HG03196 (cell line): ENCODE measurements at regions not wholly inside any gene's neighbourhood (a gene's known extent, or its start where the extent isn't known, plus 50 kb on each side); places are given as distances from the start of the nearest gene placed in this dataset.
"Not testable (repeated sequence)": the region's sequence is repeated elsewhere in the genome, so short reads cannot be mapped to it uniquely, and the experiment has no call there.

ENCODE experiments used
- ATAC-seq: cut with Tn5 transposase; IDR thresholded peaks from one replicate; pipeline ENCODE4 v1.9.1; 2021; ENCODE audit not compliant: unreplicated experiment

DNA sequence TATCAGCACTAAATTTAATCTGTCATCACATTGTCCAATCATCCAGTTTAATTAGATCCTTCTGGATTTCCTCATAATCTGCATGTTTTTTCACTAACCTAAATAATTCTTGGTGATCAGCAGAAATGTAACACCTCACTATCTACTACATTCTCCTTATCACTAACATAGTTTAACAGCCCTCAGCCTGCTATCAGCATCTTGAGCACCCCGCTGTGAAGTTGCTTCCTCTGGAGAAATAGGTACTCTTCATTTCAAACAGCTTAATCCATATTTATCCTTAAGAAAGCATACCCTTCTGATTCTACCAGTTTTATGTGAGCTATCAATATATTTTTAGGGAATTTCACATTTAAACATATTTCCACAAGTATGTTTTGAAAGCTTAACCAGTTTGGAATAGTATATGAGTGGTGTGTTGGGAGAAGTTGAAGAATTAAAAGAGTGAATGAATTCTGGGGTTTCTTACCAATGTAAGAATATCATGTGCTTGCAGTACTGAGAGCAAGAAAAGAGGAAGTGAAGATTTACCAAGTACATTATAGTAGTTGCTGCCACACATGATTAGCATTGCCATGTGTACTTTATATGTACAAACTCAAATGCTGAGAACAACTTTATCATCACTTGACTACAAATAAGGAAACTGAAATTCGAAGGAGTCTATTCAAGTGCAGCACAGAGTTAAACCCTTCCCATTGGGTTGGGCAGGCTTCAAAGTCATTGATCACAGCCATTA lies 771.1 kb upstream of the ADGRL4 start:
- peak; percentile 99 for ATAC-seq

DNA sequence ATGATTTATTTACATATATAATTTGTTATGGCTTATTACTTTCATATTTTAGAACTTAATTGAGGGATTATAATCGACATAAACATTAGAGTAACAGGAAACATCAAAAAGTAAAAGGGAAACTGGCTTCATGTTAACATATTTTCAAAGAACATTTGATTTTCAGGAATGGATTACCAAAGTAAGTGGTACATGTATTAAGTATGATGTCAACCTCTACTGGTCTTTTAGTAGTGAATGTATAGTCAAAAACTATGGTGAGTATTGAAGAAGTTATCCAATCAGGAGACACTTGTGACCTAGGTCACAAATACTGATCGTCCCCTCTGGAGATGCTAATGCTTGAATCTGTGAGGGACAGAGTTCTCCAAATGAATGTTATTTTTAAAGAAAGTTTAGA lies 768.9 kb upstream of the ADGRL4 start:
- no peak for ATAC-seq

DNA sequence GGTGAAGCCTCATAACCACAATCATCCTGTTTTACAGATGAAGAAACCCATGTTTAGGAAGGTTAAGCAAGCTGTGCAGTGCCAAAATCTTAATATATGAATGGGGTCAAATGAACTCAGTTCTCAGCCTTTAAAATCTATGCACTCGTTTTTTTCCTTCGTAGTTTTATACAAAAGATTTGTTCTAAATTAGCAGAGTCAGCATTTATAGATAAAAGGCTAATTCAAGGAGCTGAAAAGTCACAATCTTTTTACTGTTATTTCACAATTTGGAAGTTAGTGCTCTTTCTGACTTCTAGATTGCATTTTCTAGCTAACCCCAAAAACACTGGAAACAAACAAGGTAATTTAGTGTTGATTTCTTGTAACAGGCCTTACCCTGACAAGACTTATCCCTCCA lies 766.9 kb upstream of the ADGRL4 start:
- no peak for ATAC-seq

DNA sequence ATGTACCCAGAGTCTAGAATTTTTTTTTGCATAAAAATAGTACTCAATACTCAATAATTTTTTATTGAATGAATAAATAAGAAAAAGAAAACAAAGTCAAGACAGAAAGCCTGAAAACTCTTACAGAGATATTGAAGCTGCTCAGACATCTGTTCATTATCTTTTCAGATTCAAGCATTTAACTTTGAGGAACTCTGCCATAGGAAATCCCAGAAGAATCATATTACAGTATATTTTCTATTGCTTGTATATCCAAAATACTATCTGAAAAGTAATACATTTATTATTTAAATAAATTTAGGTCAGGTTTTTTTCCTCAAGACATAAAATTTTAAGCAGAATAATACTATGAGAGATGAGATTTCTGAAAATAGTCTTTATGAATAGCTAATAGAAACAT lies 755.9 kb upstream of the ADGRL4 start:
- no peak for ATAC-seq

DNA sequence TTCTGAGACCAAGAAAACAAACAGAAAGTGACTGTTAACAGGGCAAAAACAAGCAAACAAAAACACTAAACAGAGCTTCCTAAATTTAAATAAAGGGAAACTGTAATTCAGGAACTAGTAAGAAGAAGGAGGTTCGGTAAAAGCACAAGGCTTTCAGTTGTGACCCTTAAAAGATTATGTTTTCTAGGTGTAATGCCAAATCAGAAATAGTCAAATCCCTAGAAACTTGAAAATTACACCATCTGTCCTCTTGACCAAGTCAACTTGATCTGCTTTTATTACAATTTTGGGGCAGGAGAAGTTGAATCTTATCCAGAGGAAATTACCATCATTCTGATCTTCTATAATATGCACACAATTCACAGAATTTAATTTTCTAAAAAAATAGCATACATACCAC lies 754.0 kb upstream of the ADGRL4 start:
- ATAC-seq = no peak

DNA sequence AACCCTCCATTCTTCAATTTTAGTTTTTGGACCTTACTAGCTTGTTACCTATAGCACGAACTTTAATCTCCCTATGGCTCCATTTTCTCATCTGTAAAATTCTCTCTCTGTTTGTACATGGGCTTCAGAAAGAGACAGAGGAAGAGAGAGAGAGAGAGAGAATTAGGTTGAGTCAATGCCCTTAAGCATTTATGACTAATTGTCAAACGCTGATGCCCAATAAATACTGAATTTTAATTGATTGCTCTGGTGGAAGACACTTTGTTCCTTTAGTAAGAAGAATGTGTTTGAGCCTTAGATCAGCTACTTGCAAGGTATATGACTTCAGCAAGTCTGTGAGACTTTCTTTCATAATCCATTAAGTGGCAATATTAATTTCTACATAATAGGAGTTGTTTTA lies 743.1 kb upstream of the ADGRL4 start:
- ATAC-seq = no peak

DNA sequence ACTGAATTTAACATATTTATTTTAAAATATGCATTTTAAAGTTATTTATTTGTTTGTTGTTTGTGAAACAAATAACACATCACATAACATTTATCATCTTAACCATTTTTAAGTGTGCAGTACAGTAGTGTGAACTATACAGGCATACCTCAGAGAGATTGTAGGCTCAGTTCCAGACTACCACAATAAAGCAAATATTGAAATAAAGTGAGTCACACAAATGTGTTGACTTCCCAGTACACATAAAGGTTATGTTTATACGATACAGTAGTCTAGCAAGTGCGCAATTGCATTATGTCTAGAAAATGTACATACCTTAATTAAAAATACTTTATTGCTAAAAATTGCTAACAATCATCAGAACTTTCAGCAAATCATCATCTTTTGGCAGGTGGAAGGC lies 739.4 kb upstream of the ADGRL4 start:
- ATAC-seq = no peak

DNA sequence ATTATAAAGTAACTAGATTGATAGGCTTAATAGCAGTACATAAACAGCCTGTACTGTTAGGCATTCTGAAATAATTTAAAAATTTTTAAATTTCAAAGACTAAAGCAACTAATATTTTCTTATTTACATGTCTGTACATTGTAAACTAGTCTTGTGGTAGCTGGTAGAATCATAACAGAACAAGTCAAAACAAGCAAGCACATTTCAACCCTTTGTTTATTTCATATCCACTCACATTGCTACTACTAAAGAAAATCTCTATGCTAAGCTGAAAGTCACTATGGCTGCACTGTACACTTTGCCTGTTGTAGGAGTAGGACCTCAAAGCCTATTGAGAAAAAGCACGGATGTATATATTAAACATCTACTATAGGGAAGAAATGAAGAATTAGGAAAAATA lies 738.2 kb upstream of the ADGRL4 start:
- no peak for ATAC-seq

DNA sequence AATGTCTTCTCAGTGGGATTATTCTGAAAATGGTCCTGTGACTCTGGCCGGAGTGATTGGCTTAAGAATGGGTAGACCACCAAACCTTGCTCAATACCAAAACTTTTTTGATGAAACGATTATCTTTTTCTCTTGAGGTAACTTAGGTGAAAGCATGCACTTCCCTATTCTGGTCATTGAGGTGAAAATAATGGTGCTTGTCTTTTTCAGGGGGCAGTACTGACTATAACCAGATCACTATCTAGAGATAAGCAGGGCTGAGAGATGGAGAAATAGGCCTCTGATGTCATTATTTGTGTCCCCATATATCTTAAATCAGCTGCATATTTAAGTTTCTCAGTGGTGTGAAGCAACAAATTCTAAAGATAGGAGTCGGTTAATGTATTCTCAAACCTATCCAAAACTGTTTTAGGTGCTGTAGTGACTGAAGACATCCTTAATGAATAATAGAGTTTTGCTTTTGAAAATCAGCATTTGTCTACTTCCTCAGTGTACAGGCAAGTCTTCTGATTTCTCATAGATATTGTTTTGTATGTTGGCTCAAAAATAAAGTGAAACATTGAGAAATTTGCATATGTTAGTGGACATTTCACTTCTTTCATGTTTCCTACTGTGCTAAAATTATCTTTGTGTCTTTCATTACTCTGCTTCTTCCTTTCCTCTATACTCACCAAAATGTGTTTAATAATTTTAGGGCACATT lies 735.3 kb upstream of the ADGRL4 start:
- peak; percentile 96 for ATAC-seq

DNA sequence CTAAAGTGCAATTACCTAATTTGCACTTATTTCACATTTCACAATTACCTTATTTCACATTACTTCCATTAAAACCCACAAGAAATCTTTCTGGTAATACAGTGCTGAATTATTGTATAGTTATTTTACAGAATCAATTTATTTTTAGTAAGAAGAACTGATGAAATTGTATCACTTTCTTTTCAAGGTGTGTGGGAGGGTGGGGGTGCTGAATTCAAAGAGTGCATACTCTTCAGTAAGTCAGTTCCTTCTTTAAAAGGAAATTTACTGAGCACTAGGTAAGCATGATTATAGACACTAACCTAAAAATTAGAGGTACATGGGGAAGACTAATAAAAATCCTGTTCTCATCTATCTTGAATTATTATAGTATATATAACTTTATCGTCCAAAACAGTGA lies 731.6 kb upstream of the ADGRL4 start:
- no peak for ATAC-seq

DNA sequence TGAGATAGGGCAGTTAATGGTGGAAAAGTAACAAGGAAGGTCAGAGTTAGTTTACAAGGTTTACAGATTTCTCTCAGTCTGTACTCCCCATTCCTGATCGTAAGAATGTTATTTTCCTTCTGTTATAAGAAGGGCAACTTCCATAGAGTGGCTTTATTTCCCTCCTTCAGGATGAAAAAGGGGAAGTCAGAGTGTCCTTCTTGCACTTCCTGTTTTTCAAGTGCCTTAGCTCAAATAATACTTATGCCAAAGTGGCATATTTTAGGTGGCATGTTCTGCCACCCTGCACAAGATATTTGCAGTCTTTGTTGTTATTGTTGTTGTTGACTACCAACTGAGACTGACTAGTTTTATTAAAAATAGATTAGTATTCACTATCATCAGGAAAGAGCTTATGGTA lies 730.7 kb upstream of the ADGRL4 start:
- no peak for ATAC-seq

DNA sequence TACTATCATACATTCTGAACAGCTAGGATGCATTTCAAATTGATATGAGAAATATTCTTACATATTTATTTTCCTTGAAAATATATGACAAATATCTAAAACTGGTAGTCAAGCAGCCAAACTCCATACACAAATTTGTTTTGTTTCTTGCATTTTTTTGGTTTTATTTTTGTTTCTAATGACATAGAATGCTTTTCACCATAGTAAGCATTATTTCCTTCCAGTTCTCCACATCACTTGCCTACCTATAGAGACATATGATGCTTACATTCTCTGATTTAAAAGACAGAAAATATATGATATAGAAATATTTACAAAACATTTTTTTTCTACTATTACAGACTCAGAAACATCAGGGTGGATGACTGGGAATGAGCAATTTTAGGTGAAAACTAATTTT lies 726.4 kb upstream of the ADGRL4 start:
- ATAC-seq = no peak

DNA sequence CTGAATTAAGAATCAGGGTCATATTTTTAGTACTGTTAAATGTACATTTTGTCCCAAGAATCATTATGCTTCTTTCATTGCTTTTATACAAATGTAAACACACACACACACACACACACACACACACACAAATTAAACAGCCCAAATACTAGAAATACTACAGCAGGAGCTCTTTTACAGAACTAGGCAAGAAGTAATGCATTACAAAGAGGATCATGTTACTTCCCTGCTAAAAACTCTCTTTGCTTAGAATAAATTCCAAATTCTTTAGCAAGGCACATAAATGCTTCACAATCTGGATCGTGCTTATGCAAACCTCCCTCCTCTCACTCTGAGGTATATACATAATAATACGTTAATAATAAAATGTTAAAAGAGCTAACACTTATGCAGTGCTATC lies 720.4 kb upstream of the ADGRL4 start:
- no peak for ATAC-seq

DNA sequence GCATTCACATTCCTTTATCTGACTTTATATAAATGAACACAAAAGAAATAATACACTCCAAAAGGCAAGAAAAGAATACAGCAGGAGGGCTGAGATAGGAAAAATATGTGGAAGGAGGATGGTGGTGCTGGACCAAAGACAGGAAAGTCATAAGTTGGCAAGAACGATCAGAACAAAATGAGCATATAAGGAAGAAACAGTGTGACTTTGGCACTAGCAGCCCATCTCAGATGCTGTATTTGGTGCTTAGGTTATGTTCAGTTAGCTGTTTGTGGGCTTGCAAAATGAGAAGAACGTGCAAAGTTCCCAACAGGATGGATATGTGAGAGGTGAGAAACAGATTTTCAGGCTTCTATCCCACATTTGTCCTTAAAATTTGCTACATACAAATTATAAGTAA lies 719.8 kb upstream of the ADGRL4 start:
- no peak for ATAC-seq

DNA sequence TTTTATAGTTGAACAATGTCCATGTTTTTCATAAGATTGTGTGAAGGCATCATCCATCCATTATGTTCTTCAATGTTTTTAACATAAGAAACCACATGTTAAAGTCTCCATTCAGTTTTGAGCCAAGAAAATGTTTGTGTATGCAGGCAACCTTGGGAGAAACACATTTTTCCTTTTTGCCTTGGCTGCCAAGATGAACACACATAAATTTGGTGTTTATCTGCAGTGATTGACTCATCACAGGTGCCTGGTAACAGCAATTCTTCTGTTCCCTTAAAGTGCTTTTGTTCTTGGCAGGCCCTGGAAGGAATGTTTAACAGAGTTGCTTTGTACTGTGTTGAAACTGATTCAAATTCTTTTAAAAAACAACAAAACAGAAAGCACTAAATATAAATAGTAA lies 709.9 kb upstream of the ADGRL4 start:
- ATAC-seq = no peak

DNA sequence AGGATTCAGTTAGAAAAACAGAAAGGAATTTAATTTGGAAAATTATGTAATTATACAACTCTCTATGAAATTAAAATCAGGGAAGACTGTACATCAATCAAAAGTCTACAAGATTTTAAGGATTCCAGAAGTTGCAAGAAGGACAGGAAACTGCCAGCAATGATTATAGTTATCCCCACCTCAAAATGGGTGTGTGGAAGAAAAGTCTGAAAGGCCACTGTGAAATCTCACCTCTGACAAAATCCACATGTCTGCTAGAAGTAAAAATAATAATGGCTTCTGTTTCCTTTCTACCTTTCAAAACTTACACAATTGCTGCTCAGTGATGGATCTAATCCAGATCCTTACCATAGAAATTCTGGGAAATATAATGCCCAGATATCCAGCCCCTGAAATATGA lies 708.1 kb upstream of the ADGRL4 start:
- ATAC-seq = no peak

DNA sequence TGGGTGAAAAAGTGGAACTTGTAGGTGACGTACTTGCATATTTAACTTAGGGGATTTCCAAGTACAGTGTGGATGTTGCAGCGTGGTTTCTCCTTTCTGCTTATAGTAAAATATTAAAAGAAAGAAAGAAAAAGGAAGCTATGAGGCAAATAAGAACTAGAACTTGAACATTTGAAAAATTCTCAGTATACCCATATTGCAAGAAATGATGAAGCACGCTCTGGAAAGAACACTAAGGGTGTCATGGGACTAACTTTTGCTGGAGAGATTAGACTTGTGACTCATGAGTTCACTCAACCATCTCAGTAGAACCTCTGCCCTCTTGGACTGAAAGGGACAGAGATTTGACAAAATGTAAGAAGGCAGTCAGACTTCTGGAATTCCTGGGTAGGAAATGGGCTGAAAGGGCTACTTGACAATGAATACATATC lies 704.5 kb upstream of the ADGRL4 start:
- peak; percentile 85 for ATAC-seq

DNA sequence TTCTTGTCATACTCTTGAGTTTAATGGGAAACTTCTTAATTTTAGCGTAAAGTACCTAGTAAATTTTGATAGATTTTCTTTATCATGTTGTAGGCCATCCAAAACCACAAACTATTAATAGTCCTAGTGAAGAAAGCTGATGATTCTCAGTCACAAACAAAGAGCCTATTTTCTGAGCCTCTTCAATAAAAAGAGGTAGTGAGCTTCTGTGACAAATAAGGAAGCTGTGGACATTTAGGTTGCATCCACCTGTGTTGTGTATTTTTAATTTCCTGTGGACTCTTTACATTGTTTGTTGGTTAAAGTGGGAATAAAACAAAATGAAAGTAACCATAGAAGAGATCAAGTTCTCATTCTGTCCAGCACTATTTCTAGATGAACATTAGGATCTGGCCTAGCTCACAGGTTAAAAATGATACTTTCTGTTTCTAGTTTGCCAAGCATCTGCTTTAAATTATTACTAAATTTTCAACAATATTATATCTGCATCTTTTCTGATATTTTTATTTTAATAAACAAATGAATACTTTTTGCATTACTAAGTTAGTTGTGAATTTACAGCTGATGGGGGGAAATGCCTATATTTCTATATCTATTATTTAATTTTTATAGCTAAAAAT lies 702.2 kb upstream of the ADGRL4 start:
- no peak for ATAC-seq

DNA sequence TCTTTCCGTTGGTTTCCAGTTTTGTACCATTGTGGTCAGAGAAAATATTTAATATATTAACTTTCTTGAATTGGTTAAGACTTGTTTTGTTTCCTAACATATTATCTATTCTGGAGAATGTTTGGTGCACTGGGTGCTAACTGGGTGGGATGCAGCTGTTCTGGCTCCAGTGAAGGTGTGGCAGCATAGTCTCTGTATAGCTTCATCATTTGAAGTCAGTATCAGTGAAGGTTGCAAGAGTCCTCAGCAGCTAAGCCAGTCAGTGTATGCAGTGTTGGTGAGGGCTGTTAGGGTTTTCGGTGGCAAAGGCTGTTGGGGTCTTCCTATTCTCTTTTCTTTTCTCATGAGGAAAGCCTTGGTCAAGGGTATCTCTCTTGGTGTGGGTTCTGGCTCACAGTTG lies 698.7 kb upstream of the ADGRL4 start:
- no peak for ATAC-seq

DNA sequence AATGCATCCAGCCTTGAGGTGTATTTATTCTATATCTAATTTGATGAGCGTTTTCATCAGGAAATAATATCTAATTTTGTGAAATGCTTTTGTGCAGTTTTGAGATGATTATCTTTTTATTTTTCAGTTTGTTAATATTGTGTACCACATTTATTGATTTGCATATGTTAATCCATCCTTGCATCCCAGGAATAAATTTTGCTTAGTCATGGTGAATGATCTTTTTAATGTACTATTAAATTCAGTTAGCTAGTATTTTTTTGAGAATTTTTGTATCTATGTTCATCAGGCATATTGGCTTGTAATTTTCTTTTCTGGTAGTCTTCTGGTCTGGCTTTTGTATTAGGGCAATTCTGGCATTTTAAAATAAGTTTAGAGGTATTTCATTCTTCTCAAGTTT lies 697.5 kb upstream of the ADGRL4 start:
- no peak for ATAC-seq

DNA sequence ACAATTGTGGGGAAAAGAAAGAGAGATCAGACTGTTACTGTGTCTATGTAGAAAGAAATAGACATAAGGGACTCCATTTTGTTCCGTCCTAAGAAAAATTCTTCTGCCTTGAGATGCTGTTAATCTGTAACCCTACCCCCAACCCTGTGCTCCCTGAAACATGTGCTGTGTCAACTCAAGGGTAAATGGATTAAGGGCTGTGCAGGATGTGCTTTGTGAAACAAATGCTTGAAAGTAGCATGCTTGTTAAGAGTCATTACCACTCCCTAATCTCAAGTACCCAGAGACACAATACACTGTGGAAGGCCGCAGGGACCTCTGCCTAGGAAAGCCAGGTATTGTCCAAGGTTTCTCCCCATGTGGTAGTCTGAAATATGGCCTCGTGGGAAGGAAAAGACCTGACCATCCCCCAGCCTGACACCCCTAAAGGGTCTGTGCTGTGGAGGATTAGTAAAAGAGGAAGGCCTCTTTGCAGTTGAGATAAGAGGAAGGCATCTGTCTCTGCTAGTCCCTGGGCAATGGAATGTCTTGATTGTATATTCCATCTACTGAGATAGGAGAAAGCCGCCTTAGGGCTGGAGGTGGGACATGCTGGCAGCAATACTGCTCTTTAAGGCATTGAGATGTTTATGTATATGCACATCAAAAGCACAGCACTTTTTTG lies 695.9 kb upstream of the ADGRL4 start:
- ATAC-seq = not testable (repeated sequence)

DNA sequence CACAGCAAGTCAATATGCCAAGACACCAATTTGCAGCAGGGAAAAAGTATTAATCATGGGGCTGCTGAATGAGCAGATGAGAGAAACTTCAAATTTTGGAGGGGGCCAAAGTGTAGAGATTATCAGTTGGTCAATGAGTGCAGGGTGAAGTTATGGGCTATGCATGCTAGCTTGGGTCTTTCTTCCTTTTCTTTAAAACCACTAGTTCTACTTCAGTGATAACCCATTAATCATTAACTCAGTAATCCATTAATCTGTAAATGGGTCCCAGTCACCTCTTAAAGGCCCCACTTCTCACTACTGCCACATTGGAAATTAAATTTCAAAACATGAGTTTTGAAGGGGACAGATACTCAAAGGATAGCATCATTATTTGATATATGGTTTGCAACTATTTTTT lies 688.6 kb upstream of the ADGRL4 start:
- ATAC-seq = peak; percentile 95
